HG03432 (cell line): ENCODE measurements at regions not wholly inside any gene's neighbourhood (a gene's known extent, or its start where the extent isn't known, plus 50 kb on each side); places are given as distances from the start of the nearest gene placed in this dataset.
A peak's percentile ranks its signal among the peaks of the same experiment; 100 is the strongest.

Experiments
- ATAC-seq: cut with Tn5 transposase; IDR thresholded peaks from one replicate; pipeline ENCODE4 v1.9.1; 2021; ENCODE audit warnings: mild to moderate bottlenecking, moderate library complexity; ENCODE audit not compliant: unreplicated experiment

- no peak for ATAC-seq
Observed at GRCh38 chr2:9156483-9156882, 50.1 kb upstream of the ASAP2 start.

- ATAC-seq, result no peak
Observed at GRCh38 chr2:9154061-9154460, 52.6 kb upstream of the ASAP2 start.

- ATAC-seq, result no peak
Observed at GRCh38 chr2:9153643-9153980, 53.0 kb upstream of the ASAP2 start.

- no peak for ATAC-seq
Observed at GRCh38 chr2:9152975-9153642, 53.5 kb upstream of the ASAP2 start.

- no peak for ATAC-seq
Observed at GRCh38 chr2:9150906-9151305, 55.7 kb upstream of the ASAP2 start.

GRCh38 chr2:9150568-9150900, 56.1 kb upstream of the ASAP2 start:
- no peak for ATAC-seq

GRCh38 chr2:9149726-9150567, 56.7 kb upstream of the ASAP2 start:
- no peak for ATAC-seq

GRCh38 chr2:9149388-9149660, 57.3 kb upstream of the ASAP2 start:
- ATAC-seq, result no peak

- ATAC-seq, result no peak
Observed at GRCh38 chr2:9146646-9147045, 60.0 kb upstream of the ASAP2 start.

GRCh38 chr2:9145752-9146430, 60.7 kb upstream of the ASAP2 start:
- no peak for ATAC-seq

- no peak for ATAC-seq
Observed at GRCh38 chr2:9145109-9145751, 61.4 kb upstream of the ASAP2 start.

GRCh38 chr2:9144617-9145016, 62.0 kb upstream of the ASAP2 start:
- ATAC-seq, result no peak

- ATAC-seq, result no peak
Observed at GRCh38 chr2:9144046-9144445, 62.6 kb upstream of the ASAP2 start.

- ATAC-seq, result no peak
Observed at GRCh38 chr2:9143264-9143815, 63.3 kb upstream of the ASAP2 start.

GRCh38 chr2:9142551-9143263, 63.9 kb upstream of the ASAP2 start:
- peak; percentile 92 for ATAC-seq

- no peak for ATAC-seq
Observed at GRCh38 chr2:9141706-9142460, 64.7 kb upstream of the ASAP2 start.

- ATAC-seq, result no peak
Observed at GRCh38 chr2:9141091-9141667, 65.4 kb upstream of the ASAP2 start.

GRCh38 chr2:9140645-9141044, 66.0 kb upstream of the ASAP2 start:
- ATAC-seq, result no peak

GRCh38 chr2:9139491-9140443, 66.8 kb upstream of the ASAP2 start:
- peak; percentile 56 for ATAC-seq
